Stromal cell of bone marrow (primary cell): ENCODE measurements at regions not wholly inside any gene's neighbourhood (a gene's known extent, or its start where the extent isn't known, plus 50 kb on each side); places are given as distances from the start of the nearest gene placed in this dataset.

Experiments used
- DNase-seq: peaks from one replicate; pipeline ENCODE4 v3.0.0-alpha.2; 2012; ENCODE audit warnings: low read depth

GRCh38 chr15:85307687-85308045 is 72.7 kb upstream of the AKAP13 start:
- DNase-seq = no peak

- no peak for DNase-seq
Measured at GRCh38 chr15:85311647-85312046, 68.8 kb upstream of the AKAP13 start.

- DNase-seq = no peak
Measured at GRCh38 chr15:85312486-85312885, 67.9 kb upstream of the AKAP13 start.

- DNase-seq = no peak
Measured at GRCh38 chr15:85312929-85313331, 67.5 kb upstream of the AKAP13 start.

GRCh38 chr15:85313339-85313738 is 67.1 kb upstream of the AKAP13 start:
- no peak for DNase-seq

- DNase-seq = no peak
Measured at GRCh38 chr15:85314146-85314545, 66.3 kb upstream of the AKAP13 start.

GRCh38 chr15:85314633-85315032 is 65.8 kb upstream of the AKAP13 start:
- DNase-seq = no peak

GRCh38 chr15:85316244-85316934 is 64.0 kb upstream of the AKAP13 start:
- DNase-seq = no peak

GRCh38 chr15:85318048-85318731 is 62.2 kb upstream of the AKAP13 start:
- peak; percentile 56 for DNase-seq

- no peak for DNase-seq
Measured at GRCh38 chr15:85318732-85319076, 61.7 kb upstream of the AKAP13 start.

- DNase-seq = no peak
Measured at GRCh38 chr15:85324202-85324601, 56.2 kb upstream of the AKAP13 start.

- no peak for DNase-seq
Measured at GRCh38 chr15:85325834-85326233, 54.6 kb upstream of the AKAP13 start.

GRCh38 chr15:85326291-85326690 is 54.1 kb upstream of the AKAP13 start:
- no peak for DNase-seq

- no peak for DNase-seq
Measured at GRCh38 chr15:85327820-85328219, 52.6 kb upstream of the AKAP13 start.

- DNase-seq = no peak
Measured at GRCh38 chr15:85329561-85330422, 50.6 kb upstream of the AKAP13 start.
